Stimulated activated CD8-positive, alpha-beta memory T cell treated with anti-CD3 and anti-CD28 coated beads, Interleukin-7, amount 100 ng/mL, for 1 hour (primary cell): ENCODE measurements at regions not wholly inside any gene's neighbourhood (a gene's known extent, or its start where the extent isn't known, plus 50 kb on each side); places are given as distances from the start of the nearest gene placed in this dataset.
"Not testable (repeated sequence)": the region's sequence is repeated elsewhere in the genome, so short reads cannot be mapped to it uniquely, and the experiment has no call there.

ENCODE experiments used
- DNase-seq, 2 donors: peaks; one replicate each; pipeline ENCODE4 v3.0.0-alpha.2; 2020; ENCODE audit warnings: low read depth in 2 of 2

DNA sequence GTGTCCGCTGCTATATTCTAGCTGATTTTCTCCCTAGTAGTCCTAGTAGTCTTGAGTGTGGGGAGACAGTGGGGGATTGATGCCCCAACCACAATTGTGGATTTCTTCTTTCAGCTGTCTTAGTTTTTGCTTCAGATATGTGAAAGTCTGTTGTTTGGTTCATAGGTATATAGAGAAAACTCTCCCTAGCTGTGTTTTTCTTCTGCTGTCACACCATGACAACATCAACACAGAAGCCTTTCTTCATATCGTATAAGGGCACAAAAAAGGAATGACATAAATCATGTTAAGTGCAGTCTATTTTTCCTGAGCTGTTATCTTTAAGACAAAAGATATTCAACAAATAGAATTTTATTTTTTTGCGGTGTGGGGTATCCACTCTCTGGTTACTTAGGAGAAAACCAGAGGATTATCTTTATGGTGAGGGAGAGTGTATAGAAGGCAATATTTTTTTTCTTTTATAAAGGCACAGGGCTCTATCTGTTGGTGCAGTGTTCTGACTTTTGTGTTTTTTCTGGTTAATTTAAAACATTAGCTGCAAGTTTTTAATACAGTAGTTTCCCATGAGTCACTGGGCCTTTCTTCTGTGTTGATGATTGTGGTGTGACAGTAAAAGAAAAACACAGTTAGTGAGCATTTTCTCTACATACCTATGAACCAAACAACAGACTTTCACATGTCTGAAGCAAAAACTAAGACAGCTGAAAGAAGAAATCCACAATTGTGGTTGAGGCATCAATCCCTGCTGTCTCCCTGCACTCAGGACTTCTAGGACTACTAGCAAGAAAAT lies 139.3 kb upstream of the PLGLB2 start:
- DNase-seq: not testable (repeated sequence)

GRCh38 chr2:87610974-87611373 lies 136.9 kb upstream of the PLGLB2 start:
- DNase-seq: not testable (repeated sequence)

- not testable (repeated sequence) for DNase-seq
Observed at GRCh38 chr2:87611416-87611815, 136.5 kb upstream of the PLGLB2 start.

- not testable (repeated sequence) for DNase-seq
Observed at GRCh38 chr2:87611956-87612355, 135.9 kb upstream of the PLGLB2 start.

GRCh38 chr2:87614829-87615434 lies 133.0 kb upstream of the PLGLB2 start:
- DNase-seq: not testable (repeated sequence)

GRCh38 chr2:87619121-87619520 lies 128.8 kb upstream of the PLGLB2 start:
- not testable (repeated sequence) for DNase-seq

- not testable (repeated sequence) for DNase-seq
Observed at GRCh38 chr2:87621139-87621538, 126.7 kb upstream of the PLGLB2 start.

- DNase-seq: not testable (repeated sequence)
Observed at GRCh38 chr2:87622720-87623119, 125.2 kb upstream of the PLGLB2 start.

DNA sequence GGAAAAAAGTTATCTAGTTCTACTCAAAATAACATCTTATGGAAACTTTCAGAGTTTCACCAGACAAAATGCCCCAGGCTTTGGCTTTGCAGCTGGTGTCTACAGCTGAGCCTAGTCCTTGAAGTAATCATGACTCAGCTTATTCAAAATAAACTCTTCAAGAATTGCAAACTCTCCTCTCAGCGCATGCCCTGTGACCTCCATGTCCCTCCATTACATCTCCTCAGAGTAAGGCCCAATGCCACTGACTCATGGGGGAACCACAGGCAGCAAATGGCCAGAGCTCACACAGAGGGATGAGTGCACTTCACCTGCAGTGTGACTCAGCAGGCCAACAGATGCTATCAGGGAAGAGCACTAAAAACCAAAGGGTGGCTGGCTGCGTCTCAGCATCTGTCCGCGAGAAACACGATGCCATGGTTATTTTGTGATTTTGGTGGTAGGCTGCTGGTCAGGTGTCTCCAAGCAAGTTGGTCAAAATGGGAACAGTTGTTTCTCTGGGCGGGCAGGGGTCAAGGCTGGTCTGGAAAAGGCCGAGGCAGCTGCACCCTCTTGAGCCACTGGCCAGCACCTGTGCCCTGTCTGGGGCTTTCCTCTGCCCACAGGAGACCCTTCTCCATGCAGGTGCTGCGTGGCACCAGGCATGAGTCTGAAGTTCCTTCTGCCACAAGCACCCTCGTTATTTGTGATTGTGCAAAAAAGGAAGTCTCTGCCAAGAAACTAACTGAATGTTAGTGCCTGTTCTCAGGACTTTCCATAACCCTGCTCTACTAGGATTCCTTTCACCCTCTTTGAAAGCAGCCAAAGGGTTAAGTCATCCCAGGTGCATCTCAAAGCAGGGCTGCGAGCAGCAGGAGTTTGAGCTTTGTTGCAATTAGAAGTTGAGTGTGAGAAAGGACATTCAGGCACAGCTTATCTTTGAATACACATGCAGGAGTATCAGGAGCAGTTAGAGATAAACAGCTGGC lies 118.1 kb upstream of the PLGLB2 start:
- DNase-seq: not testable (repeated sequence)

GRCh38 chr2:87630892-87631291 lies 117.0 kb upstream of the PLGLB2 start:
- DNase-seq: not testable (repeated sequence)

DNA sequence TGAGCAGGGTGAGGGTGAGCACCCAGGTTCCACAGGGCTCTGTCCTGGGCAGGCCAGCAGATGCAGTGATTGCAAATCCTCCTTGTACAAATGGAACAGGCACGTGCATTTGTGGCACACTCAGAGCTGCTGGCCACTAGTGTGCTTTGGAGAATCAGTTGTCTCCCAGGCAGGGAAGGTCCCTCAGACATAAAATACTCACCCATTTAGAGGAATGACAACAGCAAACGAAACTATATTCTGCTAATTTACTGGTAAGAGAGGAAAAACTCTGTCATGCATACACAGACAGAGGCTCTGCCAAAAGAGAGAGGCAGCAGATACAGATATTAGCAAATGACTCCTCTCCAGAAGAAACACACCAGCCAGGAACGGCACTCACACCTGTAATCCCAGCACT lies 116.5 kb upstream of the PLGLB2 start:
- not testable (repeated sequence) for DNase-seq

- not testable (repeated sequence) for DNase-seq
Observed at GRCh38 chr2:87633287-87633963, 114.5 kb upstream of the PLGLB2 start.

DNA sequence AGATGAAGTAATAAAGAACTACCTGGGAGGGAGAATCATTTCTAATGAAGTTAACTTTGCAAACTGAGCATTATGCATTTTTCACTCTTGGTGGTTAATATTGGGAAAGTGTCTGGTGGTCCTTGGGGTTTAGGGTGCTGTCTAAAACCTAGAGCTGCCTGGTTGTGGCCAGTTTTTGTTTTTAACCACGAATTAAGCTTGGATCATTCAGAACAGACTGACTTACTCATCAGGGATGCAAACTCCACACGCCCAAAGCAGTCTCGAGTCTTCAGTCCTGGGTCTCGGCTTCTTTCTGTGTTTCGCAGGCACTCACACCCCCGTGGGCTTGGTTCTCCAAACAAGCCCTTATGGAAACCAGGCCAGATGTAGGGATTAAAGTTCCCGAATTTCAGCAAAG lies 113.8 kb upstream of the PLGLB2 start:
- not testable (repeated sequence) for DNase-seq

DNA sequence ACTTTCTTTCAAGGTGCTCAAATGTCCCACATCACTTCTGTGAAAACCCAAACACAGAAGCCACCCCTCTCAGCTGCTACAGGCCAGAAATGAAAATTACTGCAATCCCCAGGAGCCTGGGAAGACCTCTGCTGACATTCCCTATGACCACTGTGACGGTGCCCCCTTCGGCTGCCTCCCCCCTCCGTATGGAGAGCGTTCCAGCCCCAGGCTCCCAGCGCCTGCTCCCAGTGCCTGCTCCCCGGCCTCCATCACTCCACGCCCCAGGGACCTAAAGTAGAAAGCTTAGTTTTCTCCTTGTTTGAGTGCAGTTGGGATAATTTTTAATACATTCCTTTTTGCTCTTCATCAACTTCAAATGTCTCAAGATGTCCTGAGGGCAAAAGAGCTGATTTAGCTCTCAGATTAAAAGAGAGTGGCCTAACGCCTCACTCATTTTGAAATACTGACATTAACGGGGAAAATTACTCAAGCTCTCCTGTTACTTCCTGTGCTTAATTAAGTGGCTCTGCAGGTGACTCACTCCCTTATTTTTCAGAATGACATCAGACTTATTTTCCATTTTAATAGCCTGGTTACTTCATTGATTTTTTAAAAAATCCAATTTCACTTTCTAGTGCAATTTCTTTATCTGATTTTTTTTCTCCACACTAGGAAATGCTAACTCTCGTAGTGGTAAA lies 112.8 kb upstream of the PLGLB2 start:
- not testable (repeated sequence) for DNase-seq

DNA sequence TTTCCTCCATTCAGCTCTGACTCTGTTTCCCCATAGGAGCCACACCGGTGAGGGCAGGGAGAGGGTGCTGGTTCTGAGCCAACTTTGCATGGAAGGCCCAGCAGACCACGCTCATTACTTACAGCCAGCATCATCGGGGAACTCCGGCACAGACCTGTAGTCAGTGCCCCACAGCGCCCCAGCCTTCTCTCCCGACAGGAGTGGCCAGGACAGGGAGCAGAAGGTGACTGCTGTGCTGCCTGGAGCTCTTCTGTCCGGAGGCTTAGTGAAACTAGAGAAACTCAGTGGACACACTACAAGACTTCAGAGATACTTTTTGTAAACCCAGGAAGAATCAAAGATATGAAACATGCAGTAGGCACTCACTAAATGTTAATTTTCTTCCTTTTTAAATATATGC lies 111.6 kb upstream of the PLGLB2 start:
- not testable (repeated sequence) for DNase-seq

DNA sequence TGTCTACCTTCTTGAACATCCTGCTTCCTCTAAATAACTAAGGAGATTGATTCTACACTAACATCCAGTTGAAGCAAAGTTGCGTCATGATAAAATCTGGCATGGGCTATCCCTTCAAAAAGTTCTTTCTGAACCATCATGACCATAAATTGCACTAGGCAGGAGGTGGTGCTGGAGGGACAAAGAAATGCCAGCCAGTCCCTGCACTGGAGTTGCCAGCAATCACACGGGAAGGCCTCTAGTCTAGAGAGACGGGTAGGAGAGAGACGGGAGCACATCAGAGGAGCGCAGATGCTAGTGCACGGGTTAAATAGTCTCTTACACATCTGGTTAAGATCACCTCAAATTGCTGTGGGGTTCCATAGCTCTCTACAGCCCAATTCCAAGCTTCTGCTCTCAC lies 111.2 kb upstream of the PLGLB2 start:
- not testable (repeated sequence) for DNase-seq

GRCh38 chr2:87637249-87637990 lies 110.5 kb upstream of the PLGLB2 start:
- DNase-seq: not testable (repeated sequence)

DNA sequence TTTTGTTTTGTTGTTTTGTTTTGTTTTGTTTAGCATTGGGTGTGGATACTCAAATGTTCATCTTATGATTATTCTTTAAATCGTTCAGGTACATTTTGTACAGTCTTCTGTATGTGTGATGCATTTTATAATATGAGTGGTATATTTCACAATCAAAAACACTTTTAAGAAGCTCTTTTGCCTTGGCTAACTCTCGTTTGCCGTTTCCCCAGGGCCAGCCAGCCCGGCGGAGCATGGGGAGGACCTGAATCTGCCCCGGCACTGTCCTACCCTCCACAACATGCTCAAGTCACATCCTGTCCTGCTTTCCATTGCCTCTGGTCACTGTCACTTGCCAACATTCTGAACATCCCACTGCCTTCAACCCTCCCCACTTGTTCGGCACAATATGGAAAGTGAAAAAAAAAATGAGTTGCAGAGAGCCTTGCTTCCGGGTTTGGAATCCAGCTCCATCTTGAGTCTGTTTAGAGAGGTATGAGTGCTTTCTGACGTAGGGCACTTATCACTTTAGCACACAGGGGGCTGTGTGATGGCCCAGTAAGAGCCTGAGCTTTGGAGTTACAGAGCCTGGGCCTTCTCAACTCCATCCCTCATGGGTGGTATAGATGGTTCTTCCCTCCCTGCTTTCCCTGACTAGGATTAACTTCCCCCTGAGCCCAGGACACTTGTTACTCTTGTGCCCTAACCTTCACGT lies 109.6 kb upstream of the PLGLB2 start:
- DNase-seq: not testable (repeated sequence)

GRCh38 chr2:87638872-87639271 lies 109.0 kb upstream of the PLGLB2 start:
- DNase-seq: not testable (repeated sequence)
